ENCODE measurements at regions not wholly inside any gene's neighbourhood (a gene's known extent, or its start where the extent isn't known, plus 50 kb on each side); places are given as distances from the start of the nearest gene placed in this dataset.

DNA sequence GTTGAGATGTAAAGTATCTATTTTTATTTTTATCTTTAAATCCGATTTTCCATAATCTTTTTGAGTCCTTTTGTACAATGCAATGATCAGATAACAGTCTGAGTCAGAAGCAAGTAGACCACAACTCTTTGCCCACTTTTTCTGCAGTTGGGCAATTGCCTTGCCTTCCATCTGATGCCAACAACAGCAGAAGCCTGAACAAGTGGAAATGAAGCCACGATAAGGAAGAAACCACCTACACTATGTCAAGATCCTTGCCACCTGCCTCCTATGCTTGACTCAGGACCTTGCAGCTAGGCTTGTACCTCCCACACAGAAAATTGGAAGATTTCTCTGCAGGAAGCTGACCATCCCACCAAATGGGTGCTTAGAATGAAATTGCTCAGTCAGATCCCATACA, 78.6 kb downstream of the ANXA1 start:
- DNase-seq (peak; percentile 24), ATAC-seq (ENCODE audit: insufficient read depth, low read depth) (peak; percentile 69)
- no peak overlapping the region for H3K27ac ChIP-seq (ENCODE audit: low read length)
- no peaks in the 10 kb centered on the region for H3K79me2 ChIP-seq (ENCODE audit: insufficient read depth, low read length)
- no peak overlapping the region for H3K4me2 ChIP-seq (ENCODE audit: insufficient read depth, low read length)
- no peak overlapping the region for H3K4me3 ChIP-seq (ENCODE audit: low read depth in 1 of 2, low read length in 2 of 2)
- H3K36me3 ChIP-seq (ENCODE audit: insufficient read depth, low read length), result no peaks in the 10 kb centered on the region
- no peaks in the 10 kb centered on the region for H3K27me3 ChIP-seq (ENCODE audit: insufficient read depth, low read length, poor library complexity)
- no peak overlapping the region for H2AFZ ChIP-seq (ENCODE audit: low read depth, low read length)
- H3K9ac ChIP-seq (ENCODE audit: low read depth, low read length), result no peak overlapping the region
- H4K20me1 ChIP-seq (ENCODE audit: insufficient read depth, low read length), result no peaks in the 10 kb centered on the region
- TF ChIP-seq EZH2 (IDR thresholded peaks at IDR 0.05; ENCODE audit: borderline replicate concordance, low read depth, low read length, severe bottlenecking), result no peak
- TF ChIP-seq, protein P1, sequence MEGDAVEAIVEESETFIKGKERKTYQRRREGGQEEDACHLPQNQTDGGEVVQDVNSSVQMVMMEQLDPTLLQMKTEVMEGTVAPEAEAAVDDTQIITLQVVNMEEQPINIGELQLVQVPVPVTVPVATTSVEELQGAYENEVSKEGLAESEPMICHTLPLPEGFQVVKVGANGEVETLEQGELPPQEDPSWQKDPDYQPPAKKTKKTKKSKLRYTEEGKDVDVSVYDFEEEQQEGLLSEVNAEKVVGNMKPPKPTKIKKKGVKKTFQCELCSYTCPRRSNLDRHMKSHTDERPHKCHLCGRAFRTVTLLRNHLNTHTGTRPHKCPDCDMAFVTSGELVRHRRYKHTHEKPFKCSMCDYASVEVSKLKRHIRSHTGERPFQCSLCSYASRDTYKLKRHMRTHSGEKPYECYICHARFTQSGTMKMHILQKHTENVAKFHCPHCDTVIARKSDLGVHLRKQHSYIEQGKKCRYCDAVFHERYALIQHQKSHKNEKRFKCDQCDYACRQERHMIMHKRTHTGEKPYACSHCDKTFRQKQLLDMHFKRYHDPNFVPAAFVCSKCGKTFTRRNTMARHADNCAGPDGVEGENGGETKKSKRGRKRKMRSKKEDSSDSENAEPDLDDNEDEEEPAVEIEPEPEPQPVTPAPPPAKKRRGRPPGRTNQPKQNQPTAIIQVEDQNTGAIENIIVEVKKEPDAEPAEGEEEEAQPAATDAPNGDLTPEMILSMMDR (IDR thresholded peaks at IDR 0.05; ENCODE audit: borderline replicate concordance, extremely low read depth, low read length, poor library complexity, severe bottlenecking), result no peak
- peaks cover 13% of the 10 kb centered on the region; the same call in 1 of the 2 replicates for H3K4me1 ChIP-seq (ENCODE audit: insufficient read depth, low read length)
- H3K9me3 ChIP-seq (ENCODE audit: insufficient read depth, low read length, severe bottlenecking), result no peaks in the 10 kb centered on the region

DNA sequence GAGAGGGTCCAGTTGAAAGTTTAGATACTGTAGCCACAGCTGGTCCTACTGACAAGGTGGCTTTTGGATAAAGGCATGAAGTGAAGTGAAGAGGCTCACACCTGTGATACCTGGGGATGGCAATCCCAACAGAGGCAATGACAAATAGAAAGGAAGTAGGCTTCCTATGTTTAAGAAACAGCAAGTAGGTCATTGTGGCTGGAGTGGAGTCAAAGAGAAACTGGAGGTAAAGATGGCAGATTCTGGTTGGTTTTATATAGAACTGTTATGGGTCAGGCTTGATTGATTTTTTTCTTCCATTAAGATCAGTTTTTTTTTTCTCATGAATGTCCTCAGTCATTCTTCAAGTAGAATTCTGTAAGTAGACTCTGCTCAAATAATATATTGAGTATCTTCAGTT, 79.5 kb downstream of the ANXA1 start:
- Histone ChIP-seq H3K4me2 (ENCODE audit: insufficient read depth, low read length) (no peak overlapping the region), H3K9ac (ENCODE audit: low read depth, low read length) (no peak overlapping the region)
- ATAC-seq (ENCODE audit: insufficient read depth, low read depth), result no peak

DNA sequence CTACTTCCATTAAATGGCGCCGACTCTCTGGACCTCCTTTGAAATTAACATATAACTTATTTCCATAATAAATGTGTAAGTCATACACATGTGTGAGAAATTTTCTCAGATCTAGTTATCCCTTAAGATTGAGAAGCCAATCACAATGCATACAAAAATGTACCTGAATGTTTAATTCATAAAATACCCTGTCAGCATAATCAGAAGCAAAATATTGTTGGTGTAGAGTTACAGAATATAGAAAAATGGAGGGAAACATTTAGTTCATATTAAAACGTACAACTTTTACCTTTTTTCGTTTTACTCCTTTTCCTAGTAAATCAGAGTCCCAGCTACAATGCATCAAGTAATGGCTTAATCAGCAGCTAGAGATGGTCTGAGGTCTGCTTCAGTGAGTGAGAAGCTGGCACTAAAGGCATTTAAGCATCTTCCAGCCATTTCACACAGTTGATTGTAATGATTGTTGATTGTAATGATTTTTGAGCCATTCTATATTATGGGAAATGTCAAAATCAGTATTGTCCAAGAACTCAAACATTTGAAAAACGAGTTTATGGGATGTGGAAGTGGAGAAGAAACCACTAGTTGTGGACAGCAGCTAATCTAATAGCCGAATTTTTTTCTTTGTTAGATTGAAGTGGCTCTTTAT, 81.8 kb downstream of the ANXA1 start:
- no peaks in the 10 kb centered on the region for H3K9me3 ChIP-seq (ENCODE audit: insufficient read depth, low read length, severe bottlenecking)
- no peak overlapping the region for H3K4me2 ChIP-seq (ENCODE audit: insufficient read depth, low read length)
- H3K4me3 ChIP-seq (ENCODE audit: low read depth in 1 of 2, low read length in 2 of 2), result no peak overlapping the region
- H3K4me1 ChIP-seq (ENCODE audit: insufficient read depth, low read length), result peaks cover 13% of the 10 kb centered on the region; the same call in 1 of the 2 replicates
- H3K79me2 ChIP-seq (ENCODE audit: insufficient read depth, low read length), result no peaks in the 10 kb centered on the region
- no peak for ATAC-seq (ENCODE audit: insufficient read depth, low read depth)
- no peaks in the 10 kb centered on the region for H3K27me3 ChIP-seq (ENCODE audit: insufficient read depth, low read length, poor library complexity)
- no peak for DNase-seq
- TF ChIP-seq, protein P1 (IDR thresholded peaks at IDR 0.05; ENCODE audit: borderline replicate concordance, extremely low read depth, low read length, poor library complexity, severe bottlenecking), result no peak
- TF ChIP-seq EZH2 (IDR thresholded peaks at IDR 0.05; ENCODE audit: borderline replicate concordance, low read depth, low read length, severe bottlenecking), result no peak
- no peak overlapping the region for H3K27ac ChIP-seq (ENCODE audit: low read length)
- no peaks in the 10 kb centered on the region for H3K36me3 ChIP-seq (ENCODE audit: insufficient read depth, low read length)
- H4K20me1 ChIP-seq (ENCODE audit: insufficient read depth, low read length), result no peaks in the 10 kb centered on the region
- no peak overlapping the region for H3K9ac ChIP-seq (ENCODE audit: low read depth, low read length)
- no peak overlapping the region for H2AFZ ChIP-seq (ENCODE audit: low read depth, low read length)

More for the DNA sequence above, 79.5 kb downstream of the ANXA1 start:
- no peaks in the 10 kb centered on the region for H3K79me2 ChIP-seq (ENCODE audit: insufficient read depth, low read length)
- no peak for DNase-seq
- no peaks in the 10 kb centered on the region for H3K27me3 ChIP-seq (ENCODE audit: insufficient read depth, low read length, poor library complexity)
- no peak overlapping the region for H2AFZ ChIP-seq (ENCODE audit: low read depth, low read length)
- H3K27ac ChIP-seq (ENCODE audit: low read length), result no peak overlapping the region
- no peak overlapping the region for H3K4me3 ChIP-seq (ENCODE audit: low read depth in 1 of 2, low read length in 2 of 2)
- TF ChIP-seq, protein P1 (IDR thresholded peaks at IDR 0.05; ENCODE audit: borderline replicate concordance, extremely low read depth, low read length, poor library complexity, severe bottlenecking), result no peak
- TF ChIP-seq EZH2 (IDR thresholded peaks at IDR 0.05; ENCODE audit: borderline replicate concordance, low read depth, low read length, severe bottlenecking), result no peak
- H4K20me1 ChIP-seq (ENCODE audit: insufficient read depth, low read length), result no peaks in the 10 kb centered on the region
- H3K9me3 ChIP-seq (ENCODE audit: insufficient read depth, low read length, severe bottlenecking), result no peaks in the 10 kb centered on the region
- H3K4me1 ChIP-seq (ENCODE audit: insufficient read depth, low read length), result peaks cover 13% of the 10 kb centered on the region; the same call in 1 of the 2 replicates
- no peaks in the 10 kb centered on the region for H3K36me3 ChIP-seq (ENCODE audit: insufficient read depth, low read length)
